Left ventricle myocardium inferior (tissue), 1 donor: ENCODE measurements at regions not wholly inside any gene's neighbourhood (a gene's known extent, or its start where the extent isn't known, plus 50 kb on each side); places are given as distances from the start of the nearest gene placed in this dataset.

Source experiments
- DNase-seq: peaks from one replicate; pipeline ENCODE4 v3.0.0-alpha.2; 2020
- H3K27ac ChIP-seq: fragments of 200-600 bp; replicated peaks from 2 replicates; pipeline ENCODE4 v1.8.0; 2021
- H3K27me3 ChIP-seq: fragments of 200-600 bp; 2 replicates; pipeline ENCODE4 v1.8.0; 2021; ENCODE audit warnings: low read depth
- H3K36me3 ChIP-seq: fragments of 200-600 bp; 2 replicates; pipeline ENCODE4 v1.8.0; 2021
- H3K4me1 ChIP-seq: fragments of 200-600 bp; 2 replicates; pipeline ENCODE4 v1.8.0; 2021
- H3K4me3 ChIP-seq: fragments of 200-600 bp; 2 replicates; pipeline ENCODE4 v1.8.0; 2021; ENCODE audit warnings: mild to moderate bottlenecking, moderate library complexity
- H3K9me3 ChIP-seq: fragments of 200-600 bp; replicated peaks from 2 replicates; pipeline ENCODE4 v1.8.0; 2021
- intact Hi-C: fragments of 100-400 bp; cut with micrococcal nuclease; formaldehyde crosslinking; loops from one replicate; pipeline ENCODE4 v1.11.0; 2022
- TF ChIP-seq, protein P1 (sequence below): fragments of 200-600 bp; IDR thresholded peaks from 2 replicates; pipeline ENCODE4 v1.8.0; 2021; ENCODE audit warnings: antibody characterized with exemption, mild to moderate bottlenecking, borderline replicate concordance
- donor health status: DM: no; HTN: yes; CAD: no; lungs with severe emphysema.

DNA sequence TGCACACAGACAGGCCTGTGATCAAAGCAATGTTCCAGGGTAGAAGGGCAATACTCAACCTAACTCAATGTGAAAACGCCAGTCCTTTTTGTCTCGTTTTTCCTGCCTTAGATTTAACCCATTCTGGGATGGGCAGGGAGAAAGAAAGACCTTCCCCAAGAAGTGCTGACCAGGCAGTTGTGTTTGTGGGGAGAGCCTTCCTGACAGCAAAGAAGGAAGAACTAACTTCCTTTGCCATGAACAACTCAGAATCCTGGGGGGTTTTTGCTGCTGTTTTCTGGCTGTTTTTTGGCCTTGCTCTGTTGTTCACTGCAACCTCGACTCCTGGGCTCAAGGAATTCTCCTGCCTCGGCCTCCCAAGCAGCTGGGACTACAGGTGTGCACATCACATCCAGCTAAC lies 112.0 kb upstream of the RAB4A start:
- no peaks in the 10 kb centered on the region for H3K9me3 ChIP-seq
- no peaks in the 10 kb centered on the region for H3K27me3 ChIP-seq
- DNase-seq, result no peak
- no peaks in the 10 kb centered on the region for H3K36me3 ChIP-seq
- H3K4me1 ChIP-seq, result peaks cover 18% of the 10 kb centered on the region
- TF ChIP-seq, protein P1, sequence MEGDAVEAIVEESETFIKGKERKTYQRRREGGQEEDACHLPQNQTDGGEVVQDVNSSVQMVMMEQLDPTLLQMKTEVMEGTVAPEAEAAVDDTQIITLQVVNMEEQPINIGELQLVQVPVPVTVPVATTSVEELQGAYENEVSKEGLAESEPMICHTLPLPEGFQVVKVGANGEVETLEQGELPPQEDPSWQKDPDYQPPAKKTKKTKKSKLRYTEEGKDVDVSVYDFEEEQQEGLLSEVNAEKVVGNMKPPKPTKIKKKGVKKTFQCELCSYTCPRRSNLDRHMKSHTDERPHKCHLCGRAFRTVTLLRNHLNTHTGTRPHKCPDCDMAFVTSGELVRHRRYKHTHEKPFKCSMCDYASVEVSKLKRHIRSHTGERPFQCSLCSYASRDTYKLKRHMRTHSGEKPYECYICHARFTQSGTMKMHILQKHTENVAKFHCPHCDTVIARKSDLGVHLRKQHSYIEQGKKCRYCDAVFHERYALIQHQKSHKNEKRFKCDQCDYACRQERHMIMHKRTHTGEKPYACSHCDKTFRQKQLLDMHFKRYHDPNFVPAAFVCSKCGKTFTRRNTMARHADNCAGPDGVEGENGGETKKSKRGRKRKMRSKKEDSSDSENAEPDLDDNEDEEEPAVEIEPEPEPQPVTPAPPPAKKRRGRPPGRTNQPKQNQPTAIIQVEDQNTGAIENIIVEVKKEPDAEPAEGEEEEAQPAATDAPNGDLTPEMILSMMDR, result no peak
- peak overlapping the region; percentile 30 for H3K27ac ChIP-seq
- no peak overlapping the region for H3K4me3 ChIP-seq
- intact Hi-C loops, result loop anchor here (10.0 kb wide), 1 partner anchor 424 kb away; the partner anchor contains the start of gene RHOU

DNA sequence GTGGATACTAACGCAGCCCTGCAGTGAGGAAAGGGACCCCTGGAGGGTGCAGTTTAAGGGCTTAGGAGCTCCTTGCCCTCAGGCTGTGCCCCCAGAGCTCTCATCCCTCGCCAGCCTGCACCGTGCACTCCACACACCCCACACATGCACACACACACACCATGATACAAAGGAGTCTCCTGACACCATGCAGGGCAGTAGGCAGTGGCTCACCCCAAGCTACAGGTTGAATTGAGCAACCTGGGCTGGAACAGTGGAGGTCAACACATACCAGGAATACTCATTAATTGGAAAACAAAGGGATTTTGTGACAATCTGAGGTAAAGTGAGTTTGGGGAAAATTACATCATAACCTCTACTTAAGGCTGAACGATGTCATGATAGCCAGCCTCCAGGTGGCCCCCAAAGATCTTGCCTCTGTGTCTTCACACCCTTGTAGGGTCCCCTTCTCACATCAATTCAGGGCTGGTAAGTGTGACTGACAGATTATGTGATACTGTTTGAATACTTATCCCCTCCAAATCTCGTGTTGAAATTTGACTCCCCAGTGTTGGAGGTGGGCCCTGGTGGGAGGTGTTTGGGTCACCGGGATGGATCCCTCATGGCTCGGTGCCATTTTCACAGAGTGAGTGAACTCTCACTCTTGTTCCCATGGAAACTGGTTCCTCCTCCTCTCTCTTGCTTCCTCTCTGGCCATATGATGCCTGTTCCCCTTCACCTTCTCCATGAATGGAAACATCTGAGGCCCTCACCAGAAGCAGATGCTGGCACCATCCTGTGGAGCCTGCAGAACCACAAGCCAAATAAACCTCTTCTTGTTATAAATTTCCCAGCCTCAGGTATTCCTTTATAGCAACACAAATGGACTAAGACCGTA lies 111.0 kb upstream of the RAB4A start:
- intact Hi-C loops, result loop anchor here (10.0 kb wide), 1 partner anchor 425 kb away; the partner anchor contains the start of gene RHOU
- H3K4me1 ChIP-seq, result peaks cover 23% of the 10 kb centered on the region
- H3K36me3 ChIP-seq, result no peaks in the 10 kb centered on the region
- no peak overlapping the region for H3K27ac ChIP-seq
- H3K27me3 ChIP-seq, result no peaks in the 10 kb centered on the region
- no peaks in the 10 kb centered on the region for H3K9me3 ChIP-seq
- H3K4me3 ChIP-seq, result no peak overlapping the region
- DNase-seq, result no peak
- TF ChIP-seq, protein P1, result no peak

DNA sequence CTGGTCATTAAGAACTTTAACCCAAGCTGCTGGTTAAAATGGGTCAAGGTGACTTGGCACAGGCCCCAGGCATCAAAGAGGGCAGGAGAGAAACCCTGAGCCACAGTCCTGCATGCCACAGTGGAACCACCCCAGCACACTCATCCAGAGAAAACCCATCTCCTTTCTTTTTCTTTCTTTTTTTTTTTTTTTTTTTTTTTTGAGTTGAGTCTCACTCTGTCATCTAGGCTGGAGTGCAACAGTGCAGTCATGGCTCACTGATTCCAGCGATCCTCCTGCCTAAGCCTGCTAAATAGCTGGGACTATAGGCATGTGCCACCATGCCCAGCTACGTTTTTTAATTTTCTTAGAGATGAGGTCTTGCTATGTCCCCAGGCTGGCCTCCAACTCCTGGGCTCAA lies 109.2 kb upstream of the RAB4A start:
- peaks cover 12% of the 10 kb centered on the region for H3K4me1 ChIP-seq
- TF ChIP-seq, protein P1, result no peak
- intact Hi-C loops, result no loop called here
- no peak for DNase-seq
- no peaks in the 10 kb centered on the region for H3K27me3 ChIP-seq
- H3K27ac ChIP-seq, result no peak overlapping the region
- no peak overlapping the region for H3K4me3 ChIP-seq
- no peaks in the 10 kb centered on the region for H3K9me3 ChIP-seq
- no peaks in the 10 kb centered on the region for H3K36me3 ChIP-seq

DNA sequence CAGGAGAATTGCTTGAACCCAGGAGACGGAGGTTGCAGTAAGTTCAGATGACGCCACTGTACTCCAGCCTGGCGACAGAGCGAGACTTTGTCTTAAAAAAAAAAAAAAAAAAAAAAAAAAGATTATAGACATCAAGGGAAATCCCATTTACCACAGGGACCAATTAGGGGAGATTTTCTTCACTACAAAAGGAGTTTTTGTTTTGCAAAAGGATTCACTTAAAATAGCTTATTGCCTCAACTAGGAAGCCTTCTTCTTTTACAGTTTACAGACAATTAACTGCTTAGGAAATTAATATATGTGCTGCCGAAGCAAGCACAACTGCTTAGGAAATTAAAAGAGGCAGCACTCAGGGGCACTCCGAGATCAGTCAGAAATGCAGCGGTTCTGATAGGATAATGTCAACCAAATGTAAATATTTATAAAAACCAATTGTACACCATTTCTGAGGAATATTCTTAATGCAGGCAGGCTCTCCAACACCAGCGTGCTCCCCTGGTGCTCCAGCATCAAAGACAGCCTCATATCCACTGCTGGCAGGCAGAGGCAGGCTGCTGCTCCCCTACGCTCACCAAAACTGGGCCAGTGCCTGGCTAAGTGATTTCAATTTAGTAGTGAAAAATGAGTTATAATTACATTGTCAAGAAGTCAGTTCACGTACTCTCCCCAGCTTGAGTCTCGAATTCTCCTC lies 107.9 kb upstream of the RAB4A start:
- TF ChIP-seq, protein P1, result no peak

DNA sequence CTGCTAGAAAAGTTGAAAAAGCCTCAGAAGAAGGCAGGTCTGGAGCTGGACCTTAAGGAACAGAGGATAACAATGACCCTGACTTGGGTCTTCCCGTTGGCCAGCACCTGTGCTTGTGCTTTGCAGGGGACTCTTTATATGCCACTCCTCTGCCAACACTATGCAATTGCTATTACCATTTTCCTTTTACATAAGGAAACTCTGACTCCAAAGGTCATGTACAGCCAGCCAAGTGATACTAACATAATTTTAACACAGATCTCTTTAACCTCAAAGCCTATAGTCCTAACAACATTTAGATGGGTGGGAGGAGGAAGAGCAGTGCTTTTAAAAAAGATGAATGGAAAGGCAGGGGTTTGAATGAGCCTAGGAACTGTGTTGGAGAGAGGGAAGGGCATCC lies 106.6 kb upstream of the RAB4A start:
- no peak for DNase-seq
- Histone ChIP-seq H3K27me3 (peaks cover 6% of the 10 kb centered on the region), H3K9me3 (no peaks in the 10 kb centered on the region), H3K27ac (no peak overlapping the region), H3K36me3 (no peaks in the 10 kb centered on the region), H3K4me3 (no peak overlapping the region), H3K4me1 (peaks cover 6% of the 10 kb centered on the region)
- intact Hi-C loops, result no loop called here
- TF ChIP-seq, protein P1, result no peak

More for the DNA sequence above, 107.9 kb upstream of the RAB4A start:
- Histone ChIP-seq H3K27ac (no peak overlapping the region), H3K36me3 (no peaks in the 10 kb centered on the region), H3K27me3 (peaks cover 2% of the 10 kb centered on the region), H3K4me1 (peaks cover 6% of the 10 kb centered on the region), H3K9me3 (no peaks in the 10 kb centered on the region), H3K4me3 (no peak overlapping the region)
- DNase-seq, result no peak
- intact Hi-C loops, result no loop called here
